ENCODE measurements at regions not wholly inside any gene's neighbourhood (a gene's known extent, or its start where the extent isn't known, plus 50 kb on each side); places are given as distances from the start of the nearest gene placed in this dataset.

- Mint-ChIP-seq H3K27ac (ENCODE audit: unreplicated experiment) (no peak overlapping the region), H3K9me3 (ENCODE audit: unreplicated experiment) (no peaks in the 10 kb centered on the region), H3K4me3 (ENCODE audit: unreplicated experiment) (no peak overlapping the region), H3K36me3 (ENCODE audit: unreplicated experiment) (no peaks in the 10 kb centered on the region), H3K4me1 (ENCODE audit: unreplicated experiment) (no peaks in the 10 kb centered on the region), H3K27me3 (ENCODE audit: unreplicated experiment) (no peaks in the 10 kb centered on the region)
- no peak for DNase-seq (ENCODE audit: extremely low spot score, unreplicated experiment)
- no peak for TF ChIP-seq CTCF (IDR thresholded peaks at IDR 0.05)
Measured at GRCh38 chr4:178173771-178174170, 731.5 kb upstream of the AGA start.

GRCh38 chr4:178174756-178175155, 732.5 kb upstream of the AGA start:
- H3K4me1 Mint-ChIP-seq (ENCODE audit: unreplicated experiment): no peaks in the 10 kb centered on the region

GRCh38 chr4:178185517-178185916, 743.3 kb upstream of the AGA start:
- H3K4me3 Mint-ChIP-seq (ENCODE audit: unreplicated experiment): no peak overlapping the region
- H3K27me3 Mint-ChIP-seq (ENCODE audit: unreplicated experiment): no peaks in the 10 kb centered on the region
- no peaks in the 10 kb centered on the region for H3K36me3 Mint-ChIP-seq (ENCODE audit: unreplicated experiment)
- H3K27ac Mint-ChIP-seq (ENCODE audit: unreplicated experiment): no peak overlapping the region
- no peaks in the 10 kb centered on the region for H3K9me3 Mint-ChIP-seq (ENCODE audit: unreplicated experiment)
- TF ChIP-seq CTCF (IDR thresholded peaks at IDR 0.05): no peak
- no peak for DNase-seq (ENCODE audit: extremely low spot score, unreplicated experiment)
- H3K4me1 Mint-ChIP-seq (ENCODE audit: unreplicated experiment): no peaks in the 10 kb centered on the region

More at GRCh38 chr4:178174756-178175155, 732.5 kb upstream of the AGA start:
- no peak for DNase-seq (ENCODE audit: extremely low spot score, unreplicated experiment)
- Mint-ChIP-seq H3K4me3 (ENCODE audit: unreplicated experiment) (no peak overlapping the region), H3K9me3 (ENCODE audit: unreplicated experiment) (no peaks in the 10 kb centered on the region), H3K27me3 (ENCODE audit: unreplicated experiment) (no peaks in the 10 kb centered on the region), H3K36me3 (ENCODE audit: unreplicated experiment) (no peaks in the 10 kb centered on the region), H3K27ac (ENCODE audit: unreplicated experiment) (no peak overlapping the region)
- TF ChIP-seq CTCF (IDR thresholded peaks at IDR 0.05): no peak

- no peaks in the 10 kb centered on the region for H3K9me3 Mint-ChIP-seq (ENCODE audit: unreplicated experiment)
Measured at GRCh38 chr4:178192611-178193010, 750.4 kb upstream of the AGA start.

GRCh38 chr4:178196751-178197374, 754.6 kb upstream of the AGA start:
- H3K4me3 Mint-ChIP-seq (ENCODE audit: unreplicated experiment): no peak overlapping the region
- H3K27me3 Mint-ChIP-seq (ENCODE audit: unreplicated experiment): no peaks in the 10 kb centered on the region
- peaks cover 12% of the 10 kb centered on the region for H3K9me3 Mint-ChIP-seq (ENCODE audit: unreplicated experiment)
- no peak for TF ChIP-seq CTCF (IDR thresholded peaks at IDR 0.05)
- H3K36me3 Mint-ChIP-seq (ENCODE audit: unreplicated experiment): no peaks in the 10 kb centered on the region
- H3K27ac Mint-ChIP-seq (ENCODE audit: unreplicated experiment): no peak overlapping the region
- no peak for DNase-seq (ENCODE audit: extremely low spot score, unreplicated experiment)
- H3K4me1 Mint-ChIP-seq (ENCODE audit: unreplicated experiment): no peaks in the 10 kb centered on the region

More at GRCh38 chr4:178192611-178193010, 750.4 kb upstream of the AGA start:
- H3K27me3 Mint-ChIP-seq (ENCODE audit: unreplicated experiment): no peaks in the 10 kb centered on the region
- TF ChIP-seq CTCF (IDR thresholded peaks at IDR 0.05): no peak
- H3K4me3 Mint-ChIP-seq (ENCODE audit: unreplicated experiment): no peak overlapping the region
- DNase-seq (ENCODE audit: extremely low spot score, unreplicated experiment): no peak
- H3K36me3 Mint-ChIP-seq (ENCODE audit: unreplicated experiment): no peaks in the 10 kb centered on the region
- H3K27ac Mint-ChIP-seq (ENCODE audit: unreplicated experiment): no peak overlapping the region
- no peaks in the 10 kb centered on the region for H3K4me1 Mint-ChIP-seq (ENCODE audit: unreplicated experiment)

Data from osteocyte (in vitro differentiated cells).